ENCODE measurements at regions not wholly inside any gene's neighbourhood (a gene's known extent, or its start where the extent isn't known, plus 50 kb on each side); places are given as distances from the start of the nearest gene placed in this dataset.

DNA sequence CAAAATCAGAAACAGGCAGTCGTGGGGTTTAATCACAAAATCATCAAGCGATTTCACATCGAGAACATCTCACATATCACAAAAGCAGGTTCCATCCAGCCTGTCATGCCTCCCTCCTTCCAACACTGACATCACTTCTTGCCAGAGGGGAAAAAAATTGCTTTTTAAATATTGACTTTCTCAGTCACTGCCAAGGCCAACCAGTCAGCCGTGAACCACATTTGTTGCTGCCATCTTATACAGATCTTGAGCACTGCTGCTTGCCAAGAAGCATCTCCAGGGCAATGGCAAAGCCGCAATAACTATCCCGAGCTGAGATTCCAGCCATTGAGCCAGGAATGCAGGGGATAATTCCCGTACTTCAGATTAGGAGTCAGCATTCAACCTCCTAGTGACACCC, 174.6 kb downstream of the ANXA2 start:
- TF ChIP-seq, protein P1, sequence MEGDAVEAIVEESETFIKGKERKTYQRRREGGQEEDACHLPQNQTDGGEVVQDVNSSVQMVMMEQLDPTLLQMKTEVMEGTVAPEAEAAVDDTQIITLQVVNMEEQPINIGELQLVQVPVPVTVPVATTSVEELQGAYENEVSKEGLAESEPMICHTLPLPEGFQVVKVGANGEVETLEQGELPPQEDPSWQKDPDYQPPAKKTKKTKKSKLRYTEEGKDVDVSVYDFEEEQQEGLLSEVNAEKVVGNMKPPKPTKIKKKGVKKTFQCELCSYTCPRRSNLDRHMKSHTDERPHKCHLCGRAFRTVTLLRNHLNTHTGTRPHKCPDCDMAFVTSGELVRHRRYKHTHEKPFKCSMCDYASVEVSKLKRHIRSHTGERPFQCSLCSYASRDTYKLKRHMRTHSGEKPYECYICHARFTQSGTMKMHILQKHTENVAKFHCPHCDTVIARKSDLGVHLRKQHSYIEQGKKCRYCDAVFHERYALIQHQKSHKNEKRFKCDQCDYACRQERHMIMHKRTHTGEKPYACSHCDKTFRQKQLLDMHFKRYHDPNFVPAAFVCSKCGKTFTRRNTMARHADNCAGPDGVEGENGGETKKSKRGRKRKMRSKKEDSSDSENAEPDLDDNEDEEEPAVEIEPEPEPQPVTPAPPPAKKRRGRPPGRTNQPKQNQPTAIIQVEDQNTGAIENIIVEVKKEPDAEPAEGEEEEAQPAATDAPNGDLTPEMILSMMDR (IDR thresholded peaks at IDR 0.05; ENCODE audit: poor library complexity), result no peak
- TF ChIP-seq EZH2 (IDR thresholded peaks at IDR 0.05; ENCODE audit: borderline replicate concordance) (no peak), EZH2phosphoT487 (IDR thresholded peaks at IDR 0.05; ENCODE audit: low read depth, severe bottlenecking, unreplicated experiment) (no peak)

Measured in hepatocyte (in vitro differentiated cells).